SH-SY5Y (cell line): ENCODE measurements at regions not wholly inside any gene's neighbourhood (a gene's known extent, or its start where the extent isn't known, plus 50 kb on each side); places are given as distances from the start of the nearest gene placed in this dataset.

ENCODE experiments used
- GATA2 ChIP-seq: IDR thresholded peaks from 2 replicates; pipeline ENCODE4 v1.6.1; 2011; ENCODE audit warnings: mild to moderate bottlenecking, low read depth, low read length
- GATA3 ChIP-seq: IDR thresholded peaks from 2 replicates; pipeline ENCODE4 v1.6.1; 2011; ENCODE audit warnings: low read depth, mild to moderate bottlenecking, low read length, moderate library complexity

DNA sequence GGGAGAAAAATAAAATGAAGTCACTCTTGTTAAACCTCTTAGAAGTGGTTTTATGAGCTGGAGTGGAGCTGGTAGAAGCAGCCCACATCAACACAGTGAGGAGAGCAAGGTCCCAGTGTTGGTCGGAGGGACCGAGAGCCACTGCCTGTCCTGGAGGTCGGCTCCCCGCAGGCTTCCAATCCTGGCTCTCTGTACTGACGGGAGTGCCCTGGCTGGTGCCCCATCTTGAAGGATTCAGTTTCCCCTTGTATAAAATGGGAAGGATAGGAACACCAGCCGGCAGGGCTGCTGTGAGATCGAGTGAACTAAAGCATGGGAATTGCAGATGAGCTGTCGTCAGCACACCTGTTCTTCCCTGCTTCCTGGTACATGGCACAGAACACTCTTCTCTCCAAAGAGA lies 104.3 kb upstream of the ID2 start:
- TF ChIP-seq GATA2 (no peak), GATA3 (no peak)
